ENCODE measurements at regions not wholly inside any gene's neighbourhood (a gene's known extent, or its start where the extent isn't known, plus 50 kb on each side); places are given as distances from the start of the nearest gene placed in this dataset.
"Not testable (repeated sequence)": the region's sequence is repeated elsewhere in the genome, so short reads cannot be mapped to it uniquely, and the experiment has no call there.

DNA sequence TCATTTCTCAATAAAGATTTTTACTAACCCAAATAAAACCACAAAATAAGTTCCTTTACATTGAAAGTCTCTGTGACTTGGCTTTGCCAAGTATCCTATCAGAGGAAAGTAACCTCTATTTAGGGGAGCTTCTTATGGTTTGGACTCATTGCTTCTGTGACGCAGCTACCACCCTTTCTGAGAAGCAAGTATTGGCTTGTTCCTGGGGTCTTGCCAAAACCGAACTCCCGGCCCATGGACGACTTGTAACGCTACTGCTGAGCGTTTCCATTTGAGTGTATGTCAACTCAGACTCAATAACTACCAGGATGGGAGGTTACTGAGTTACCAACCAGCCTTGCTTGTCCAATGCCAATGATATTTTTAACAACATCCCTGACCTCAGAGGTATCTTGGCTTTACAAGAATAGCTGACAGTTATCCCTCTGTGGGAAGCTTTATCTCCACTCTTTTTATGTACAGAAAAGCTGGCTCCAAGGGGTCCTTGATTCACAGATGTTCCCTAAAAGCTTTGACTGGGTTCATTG, 911.9 kb downstream of the TTLL7 start:
- DNase-seq (ENCODE audit: low read depth), result no peak

- no peak for DNase-seq (ENCODE audit: low read depth)
Observed at GRCh38 chr1:83086346-83086745, 912.6 kb downstream of the TTLL7 start.

- DNase-seq (ENCODE audit: low read depth), result no peak
Observed at GRCh38 chr1:83083589-83084224, 915.2 kb downstream of the TTLL7 start.

DNA sequence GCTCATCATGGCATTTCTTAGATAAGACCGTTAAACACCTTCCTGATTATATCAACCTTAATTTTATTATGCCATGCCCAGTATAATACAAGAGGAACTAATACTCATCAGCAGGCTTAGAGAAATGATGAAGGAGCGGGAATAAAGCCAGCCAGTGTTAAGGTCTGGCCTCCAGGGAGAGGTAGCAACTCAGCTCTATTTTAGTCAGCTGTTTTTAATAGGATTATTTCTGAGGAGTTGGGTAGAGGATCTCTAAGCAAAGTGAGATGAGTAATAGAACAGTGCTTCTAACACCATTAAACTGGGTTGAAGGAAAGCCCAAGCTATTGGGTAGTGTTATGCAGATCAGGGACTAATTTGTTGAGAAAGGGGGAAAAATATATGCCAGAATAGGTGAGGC, 921.5 kb downstream of the TTLL7 start:
- DNase-seq (ENCODE audit: low read depth), result no peak

DNA sequence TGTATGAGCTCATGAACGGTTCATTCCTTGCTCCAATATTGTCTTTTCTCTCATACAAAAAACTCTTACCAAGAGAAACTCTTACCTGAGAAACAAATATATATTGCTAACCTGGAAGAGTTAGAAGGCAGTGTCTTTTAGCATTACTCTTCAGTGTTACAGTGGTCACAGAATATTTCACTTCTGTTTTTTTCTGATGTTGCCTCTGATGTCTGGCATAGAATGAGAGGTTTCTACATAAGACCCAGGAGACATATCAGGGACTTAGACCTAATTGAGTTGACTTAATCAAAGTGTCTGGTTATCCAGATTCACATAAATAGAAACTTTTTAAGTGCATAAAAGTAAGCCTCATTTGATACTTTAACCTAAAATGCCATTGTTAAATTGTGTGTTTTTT, 923.8 kb downstream of the TTLL7 start:
- DNase-seq (ENCODE audit: low read depth), result no peak

- no peak for DNase-seq (ENCODE audit: low read depth)
Observed at GRCh38 chr1:83067954-83068353, 931.0 kb downstream of the TTLL7 start.

GRCh38 chr1:83065952-83066727, 932.8 kb downstream of the TTLL7 start:
- no peak for DNase-seq (ENCODE audit: low read depth)

DNA sequence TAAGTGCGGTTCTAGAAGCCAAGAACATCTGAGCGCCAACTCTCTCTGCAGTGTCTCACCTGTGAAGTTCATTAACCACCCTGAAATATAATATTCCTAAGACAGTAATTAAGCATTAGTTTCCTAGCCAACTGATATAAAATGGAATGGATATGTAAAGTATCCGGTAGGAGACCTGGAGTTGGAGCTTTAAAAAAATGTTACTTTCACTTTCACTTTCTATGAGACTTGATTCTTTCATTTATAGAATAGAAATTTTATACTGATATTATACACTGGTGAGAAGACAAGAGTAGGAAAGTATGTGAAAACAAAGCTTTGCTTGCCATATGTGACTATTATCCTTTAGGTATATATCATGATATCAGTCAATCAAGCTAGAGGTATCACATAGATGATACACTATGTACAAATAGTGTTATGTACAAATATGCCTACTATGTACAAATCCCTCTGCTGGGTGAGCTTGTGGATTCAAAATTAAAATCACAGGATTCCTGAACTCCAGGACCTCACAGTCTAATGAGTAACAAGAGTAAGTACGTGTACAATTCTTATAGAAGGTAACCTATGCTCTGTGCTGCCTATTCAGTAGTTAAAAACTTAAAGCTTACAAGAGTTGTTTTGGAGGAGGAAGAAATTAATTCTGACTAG, 934.2 kb downstream of the TTLL7 start:
- no peak for DNase-seq (ENCODE audit: low read depth)

- DNase-seq (ENCODE audit: low read depth), result no peak
Observed at GRCh38 chr1:83060651-83061390, 938.1 kb downstream of the TTLL7 start.

DNA sequence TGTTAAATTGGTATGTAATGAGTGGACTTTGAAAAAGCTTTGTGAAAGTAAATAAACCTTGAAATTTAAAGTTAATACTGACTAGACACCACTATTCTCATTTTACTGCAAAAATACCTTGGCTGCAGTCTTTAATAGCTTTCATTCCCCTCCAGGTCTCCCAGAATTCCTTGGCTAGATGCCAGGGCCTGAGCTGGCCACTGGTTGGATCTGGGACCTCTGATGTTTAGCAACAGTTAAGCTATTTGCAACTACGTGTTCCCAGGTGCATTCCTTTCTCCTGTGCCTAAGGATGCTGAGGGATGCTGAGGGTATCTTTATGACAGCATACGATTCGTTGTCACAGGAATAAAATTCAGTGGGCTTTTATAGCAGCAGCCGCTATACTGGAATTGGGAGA, 938.7 kb downstream of the TTLL7 start:
- DNase-seq (ENCODE audit: low read depth), result no peak

DNA sequence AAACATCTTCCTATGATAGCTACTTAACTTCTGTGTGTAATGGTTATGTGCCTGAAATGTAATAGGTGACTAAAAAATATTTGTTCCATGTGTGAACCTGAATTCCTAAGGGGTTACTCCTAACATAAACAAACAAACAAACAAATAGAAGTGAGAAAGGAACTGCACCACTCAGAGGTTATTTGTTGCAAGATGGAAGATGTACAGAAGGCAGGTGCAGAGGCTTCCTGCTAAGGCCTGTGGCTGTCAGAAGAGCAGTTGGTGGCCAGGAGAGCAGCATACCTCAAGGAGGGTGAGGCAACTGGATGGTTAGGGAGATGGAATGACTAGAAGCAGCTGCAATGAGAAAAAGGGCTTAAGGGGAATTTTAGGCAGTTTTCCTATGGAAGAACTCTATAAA, 940.6 kb downstream of the TTLL7 start:
- DNase-seq (ENCODE audit: low read depth), result no peak

- DNase-seq (ENCODE audit: low read depth), result no peak
Observed at GRCh38 chr1:83055391-83056170, 943.4 kb downstream of the TTLL7 start.

DNA sequence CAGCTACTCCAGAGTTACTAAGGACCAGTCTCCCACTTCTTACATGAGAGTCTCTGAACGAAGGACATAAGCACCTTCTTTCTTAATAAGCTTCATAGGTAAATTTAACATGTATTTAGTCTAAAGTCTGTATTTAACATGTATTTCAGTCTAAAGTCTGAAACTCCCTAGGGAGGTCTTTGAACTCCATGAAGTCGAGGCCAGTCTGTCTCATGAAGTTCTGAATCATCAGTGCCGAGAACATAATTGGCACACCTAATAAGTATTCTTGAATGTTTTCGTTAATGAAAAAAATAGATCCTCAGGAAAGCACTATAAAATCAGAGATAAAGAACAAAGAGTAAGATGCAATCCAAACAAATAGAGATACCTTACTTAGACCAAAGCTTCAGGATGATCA, 945.5 kb downstream of the TTLL7 start:
- DNase-seq (ENCODE audit: low read depth), result no peak

DNA sequence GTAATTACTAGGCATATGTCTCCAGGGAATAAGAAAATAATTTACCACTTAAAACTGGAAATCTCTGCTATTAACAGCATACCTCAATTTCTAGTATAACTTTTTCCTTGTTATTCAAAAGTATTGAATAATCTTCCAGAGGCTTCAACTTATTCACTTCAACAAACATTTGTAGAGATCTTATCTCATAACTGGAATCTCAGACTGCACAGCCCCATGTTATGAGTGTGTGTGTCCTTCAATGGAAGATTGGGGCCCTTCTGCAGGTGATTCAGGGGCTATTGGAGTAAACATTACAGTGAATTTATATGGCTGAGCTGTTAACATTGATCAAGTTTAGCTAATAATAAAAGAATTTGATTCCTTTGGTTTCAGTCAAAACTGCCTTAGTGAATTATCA, 946.1 kb downstream of the TTLL7 start:
- DNase-seq (ENCODE audit: low read depth), result no peak

DNA sequence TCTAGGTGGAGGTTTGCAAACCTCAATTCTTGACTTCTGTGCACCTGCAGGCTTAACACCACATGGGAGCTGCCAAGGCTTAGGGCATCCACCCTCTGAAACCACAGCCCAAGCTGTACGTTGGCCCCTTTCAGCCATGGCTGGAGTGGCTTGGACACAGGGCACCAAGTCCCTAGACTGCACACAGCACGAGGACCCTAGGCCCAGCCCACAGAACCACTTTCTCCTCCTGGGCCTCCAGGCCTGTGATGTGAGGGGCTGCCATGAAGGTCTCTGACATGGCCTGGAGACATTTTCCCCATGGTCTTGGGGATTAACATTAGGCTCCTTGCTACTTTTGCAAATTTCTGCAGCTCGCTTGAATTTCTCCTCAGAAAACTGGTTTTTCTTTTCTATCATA, 947.9 kb downstream of the TTLL7 start:
- DNase-seq (ENCODE audit: low read depth), result not testable (repeated sequence)

- DNase-seq (ENCODE audit: low read depth), result no peak
Observed at GRCh38 chr1:83043244-83043643, 955.7 kb downstream of the TTLL7 start.

- not testable (repeated sequence) for DNase-seq (ENCODE audit: low read depth)
Observed at GRCh38 chr1:83039091-83039490, 959.8 kb downstream of the TTLL7 start.

DNA sequence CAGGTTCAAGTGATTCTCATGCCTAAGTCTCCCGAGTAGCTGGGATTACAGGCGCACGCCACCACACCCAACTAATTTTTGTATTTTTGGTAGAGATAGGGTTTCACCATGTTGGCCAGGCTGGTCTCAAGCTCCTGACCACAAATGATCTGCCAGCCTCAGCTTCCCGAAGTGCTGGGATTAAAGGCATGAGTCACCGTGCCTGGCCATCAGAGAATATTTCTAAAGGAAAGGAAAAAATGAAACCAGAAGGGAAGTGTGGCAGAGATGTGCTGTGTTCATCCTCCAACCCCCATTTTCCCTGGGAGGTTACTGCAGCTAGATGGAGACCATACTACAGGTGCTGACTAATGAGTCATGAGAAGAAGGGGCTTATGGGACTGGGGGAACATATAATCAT, 964.1 kb downstream of the TTLL7 start:
- DNase-seq (ENCODE audit: low read depth), result no peak

GRCh38 chr1:83033682-83034081, 965.2 kb downstream of the TTLL7 start:
- DNase-seq (ENCODE audit: low read depth), result peak; percentile 19

DNA sequence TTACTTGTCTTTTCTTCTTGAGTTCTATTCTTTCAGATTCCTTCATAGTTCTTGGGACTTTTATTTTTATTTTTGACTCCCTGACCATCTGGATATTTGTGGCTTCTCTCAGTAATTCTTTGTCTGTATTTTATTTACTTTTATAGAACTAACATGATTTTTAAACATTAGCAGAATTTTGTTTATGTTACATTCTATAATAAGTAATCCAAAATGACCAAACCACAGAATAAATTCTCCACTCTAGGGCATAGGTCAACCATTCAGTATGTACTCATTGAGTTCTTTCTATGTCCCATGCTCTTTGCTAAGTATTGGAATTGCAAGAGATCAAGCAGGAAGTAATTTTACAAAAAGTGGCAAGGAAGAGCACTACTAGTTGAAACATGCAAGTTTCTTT, 969.0 kb downstream of the TTLL7 start:
- DNase-seq (ENCODE audit: low read depth), result peak; percentile 28

DNA sequence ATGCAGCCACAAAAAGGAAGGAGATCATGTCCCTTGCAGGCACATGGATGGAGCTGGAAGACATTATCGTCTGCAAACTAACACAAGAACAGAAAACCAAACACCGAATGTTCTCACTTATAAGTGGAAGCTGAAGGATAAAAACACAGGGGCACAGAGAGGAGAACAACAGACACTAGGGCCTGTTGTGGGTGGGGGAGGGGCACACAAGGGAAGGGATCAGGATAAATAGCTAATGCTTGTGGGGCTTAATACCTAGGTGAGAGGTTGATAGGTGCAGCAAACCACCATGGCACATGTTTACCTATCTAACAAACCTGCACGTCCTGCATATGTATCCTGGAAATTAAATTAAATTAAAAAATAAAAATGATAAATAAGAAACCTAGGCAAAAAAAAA, 969.9 kb downstream of the TTLL7 start:
- no peak for DNase-seq (ENCODE audit: low read depth)

DNA sequence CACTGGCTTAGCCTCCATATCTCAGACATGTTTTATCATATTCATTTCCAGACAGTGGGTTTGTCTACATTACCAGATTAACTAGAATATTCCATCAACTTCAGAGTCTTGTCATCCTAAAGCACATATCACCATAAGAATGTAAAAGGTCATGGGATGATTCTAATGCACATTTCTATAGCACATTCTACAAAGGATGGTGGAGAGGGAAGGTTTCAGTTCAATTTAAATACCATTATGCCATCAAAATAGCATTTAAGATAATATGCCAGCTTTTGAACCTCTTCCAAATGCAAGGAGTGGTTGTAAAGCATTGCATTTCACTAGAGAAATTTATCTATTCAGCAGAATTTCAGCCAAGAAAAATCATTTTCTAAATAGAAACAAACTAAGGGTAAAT, 970.5 kb downstream of the TTLL7 start:
- DNase-seq (ENCODE audit: low read depth), result no peak

Measured in GM04504 (cell line).